IgD-negative memory B cell (primary cell): ENCODE measurements at regions not wholly inside any gene's neighbourhood (a gene's known extent, or its start where the extent isn't known, plus 50 kb on each side); places are given as distances from the start of the nearest gene placed in this dataset.
"Not testable (repeated sequence)": the region's sequence is repeated elsewhere in the genome, so short reads cannot be mapped to it uniquely, and the experiment has no call there.

Experiments used
- H3K27ac Mint-ChIP-seq, 3 donors: one replicate each; pipeline ENCODE4 v1.8.0; 2020 to 2022; ENCODE audit warnings: mild to moderate bottlenecking in 3 of 3, mixed read lengths in 3 of 3, moderate library complexity in 1 of 3
- H3K27me3 Mint-ChIP-seq: one replicate; pipeline ENCODE4 v1.8.0; 2021; ENCODE audit warnings: mixed read lengths
- H3K36me3 Mint-ChIP-seq: one replicate; pipeline ENCODE4 v1.8.0; 2020; ENCODE audit warnings: mild to moderate bottlenecking, mixed read lengths
- H3K4me1 Mint-ChIP-seq, 3 donors: one replicate each; pipeline ENCODE4 v1.8.0; 2020 to 2022; ENCODE audit warnings: mixed read lengths in 3 of 3, mild to moderate bottlenecking in 1 of 3
- H3K4me3 Mint-ChIP-seq, 4 donors: one replicate each; pipeline ENCODE4 v1.8.0; 2020 to 2022; ENCODE audit warnings: mild to moderate bottlenecking in 4 of 4, mixed read lengths in 4 of 4, moderate library complexity in 3 of 4
- H3K9me3 Mint-ChIP-seq, 3 donors: one replicate each; pipeline ENCODE4 v1.8.0; 2020 to 2021; ENCODE audit warnings: mixed read lengths in 3 of 3, mild to moderate bottlenecking in 1 of 3

DNA sequence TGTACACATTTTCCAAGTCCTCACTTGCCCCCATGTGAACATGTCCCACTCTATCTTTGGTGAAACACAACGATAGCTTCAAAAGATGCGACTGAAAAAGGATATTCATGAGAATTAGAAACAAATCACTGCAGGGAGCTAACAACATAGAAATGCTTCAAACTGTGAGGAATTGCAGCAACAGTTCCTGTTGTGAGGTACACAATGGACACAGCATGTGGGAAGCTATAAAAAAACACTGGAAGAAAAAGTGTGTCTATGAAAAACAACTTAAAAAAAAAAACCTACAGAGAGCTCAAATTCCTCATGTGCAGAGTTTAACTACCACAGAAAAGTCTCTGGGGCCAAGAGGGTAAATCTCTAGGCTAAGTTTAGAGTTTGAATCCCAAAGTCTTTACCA is 51.6 kb upstream of the BLTP1 start:
- Mint-ChIP-seq H3K4me3 (no peak overlapping the region), H3K27me3 (peaks cover 4% of the 10 kb centered on the region), H3K27ac (no peak overlapping the region), H3K9me3 (peaks cover 0 to 1% (median 0%) of the 10 kb centered on the region in 3 donors), H3K36me3 (peaks cover 2% of the 10 kb centered on the region), H3K4me1 (no peaks in the 10 kb centered on the region)

DNA sequence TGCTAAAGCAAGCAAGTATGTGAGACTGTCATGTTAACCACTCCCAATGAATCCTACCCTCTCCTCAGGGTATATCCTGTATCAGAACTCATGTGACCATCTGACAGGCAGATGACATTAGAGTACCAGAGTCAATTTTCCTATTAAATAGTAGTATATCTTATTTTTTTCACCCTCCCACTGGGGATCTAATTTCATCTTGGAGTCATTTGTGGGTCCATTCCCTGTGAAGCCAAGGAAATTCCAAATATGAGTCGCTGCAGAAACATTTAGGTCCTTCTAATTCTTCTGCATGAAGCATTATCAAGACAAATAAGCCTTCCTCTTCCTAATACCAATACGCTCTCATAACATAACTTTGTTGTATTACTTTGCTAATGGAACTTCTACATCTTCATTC is 52.2 kb upstream of the BLTP1 start:
- H3K9me3 Mint-ChIP-seq, result peaks cover 0 to 4% (median 0%) of the 10 kb centered on the region in 3 donors
- no peaks in the 10 kb centered on the region for H3K4me1 Mint-ChIP-seq
- H3K4me3 Mint-ChIP-seq, result no peak overlapping the region
- H3K27me3 Mint-ChIP-seq, result peaks cover 6% of the 10 kb centered on the region
- peaks cover 2% of the 10 kb centered on the region for H3K36me3 Mint-ChIP-seq
- no peak overlapping the region for H3K27ac Mint-ChIP-seq

DNA sequence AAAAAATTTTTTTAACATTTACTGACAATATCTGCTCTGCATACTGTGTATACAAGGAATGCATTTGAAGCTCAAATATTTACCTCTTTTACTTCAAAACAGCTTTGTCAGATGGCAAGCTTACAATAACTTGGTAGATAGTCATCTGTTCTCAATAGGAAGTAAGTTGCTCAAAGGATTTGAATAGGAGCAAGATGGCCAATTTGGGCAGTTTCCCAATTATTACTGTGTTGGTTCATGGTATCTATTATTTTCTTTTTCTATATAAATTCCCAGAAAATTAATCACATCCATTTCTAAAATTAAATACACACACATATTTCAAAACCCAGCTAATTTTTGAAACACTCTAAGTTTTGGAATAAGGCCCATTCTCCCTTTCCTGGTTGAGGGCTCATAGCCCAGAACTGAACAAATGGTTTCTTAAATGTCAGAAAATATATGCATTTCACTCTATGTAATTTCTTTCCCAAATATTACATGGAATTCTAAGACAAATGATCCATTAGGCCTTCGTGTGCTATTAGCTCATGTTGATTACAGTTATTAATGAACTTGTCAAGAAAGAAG is 60.2 kb upstream of the BLTP1 start:
- H3K4me1 Mint-ChIP-seq, result no peaks in the 10 kb centered on the region
- no peaks in the 10 kb centered on the region for H3K36me3 Mint-ChIP-seq
- no peak overlapping the region for H3K27ac Mint-ChIP-seq
- H3K9me3 Mint-ChIP-seq, result peaks cover 0 to 4% (median 0%) of the 10 kb centered on the region in 3 donors
- H3K27me3 Mint-ChIP-seq, result peaks cover 9% of the 10 kb centered on the region
- no peak overlapping the region for H3K4me3 Mint-ChIP-seq

DNA sequence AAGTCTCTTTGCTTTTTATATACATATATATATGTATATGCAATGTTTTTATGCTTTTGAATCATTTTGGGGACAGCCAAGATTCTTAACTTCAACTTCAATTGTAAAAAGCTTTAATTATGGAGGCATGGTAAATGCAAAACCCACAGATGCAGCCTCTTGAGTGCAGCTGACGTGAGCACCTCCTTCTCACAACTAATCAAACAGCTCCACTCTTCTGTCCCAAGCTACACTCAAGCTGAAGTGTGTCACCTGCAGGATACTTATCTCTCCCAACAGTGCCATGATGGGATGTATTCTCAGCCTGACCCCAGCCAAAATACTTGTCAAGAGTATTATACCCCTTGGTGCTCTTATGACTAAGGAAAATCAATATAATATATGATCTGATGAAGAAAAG is 60.7 kb upstream of the BLTP1 start:
- Mint-ChIP-seq H3K27me3 (peaks cover 9% of the 10 kb centered on the region), H3K9me3 (peaks cover 0 to 4% (median 0%) of the 10 kb centered on the region in 3 donors), H3K4me3 (no peak overlapping the region), H3K27ac (no peak overlapping the region), H3K36me3 (no peaks in the 10 kb centered on the region), H3K4me1 (no peaks in the 10 kb centered on the region)

DNA sequence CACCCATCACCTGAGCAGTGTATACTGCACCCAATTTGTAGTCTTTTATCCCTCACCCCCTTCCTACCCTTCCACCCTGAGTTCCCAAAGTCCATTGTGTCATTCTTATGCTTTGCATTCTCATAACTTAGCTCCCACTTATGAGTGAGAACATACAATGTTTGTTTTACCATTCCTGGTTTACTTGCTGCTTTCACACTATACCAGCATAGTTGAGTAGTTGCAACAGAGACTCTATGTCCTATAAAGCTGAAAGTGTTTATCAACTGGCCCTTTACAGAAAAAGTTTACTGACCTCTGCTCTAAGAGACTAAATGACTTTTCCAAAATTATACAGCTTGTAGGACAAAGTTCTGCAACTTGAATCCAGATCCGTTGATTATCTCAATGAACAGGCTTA is 61.1 kb upstream of the BLTP1 start:
- peaks cover 9% of the 10 kb centered on the region for H3K27me3 Mint-ChIP-seq
- no peaks in the 10 kb centered on the region for H3K4me1 Mint-ChIP-seq
- no peaks in the 10 kb centered on the region for H3K36me3 Mint-ChIP-seq
- no peak overlapping the region for H3K4me3 Mint-ChIP-seq
- no peak overlapping the region for H3K27ac Mint-ChIP-seq
- peaks cover 0 to 4% (median 0%) of the 10 kb centered on the region in 3 donors for H3K9me3 Mint-ChIP-seq

DNA sequence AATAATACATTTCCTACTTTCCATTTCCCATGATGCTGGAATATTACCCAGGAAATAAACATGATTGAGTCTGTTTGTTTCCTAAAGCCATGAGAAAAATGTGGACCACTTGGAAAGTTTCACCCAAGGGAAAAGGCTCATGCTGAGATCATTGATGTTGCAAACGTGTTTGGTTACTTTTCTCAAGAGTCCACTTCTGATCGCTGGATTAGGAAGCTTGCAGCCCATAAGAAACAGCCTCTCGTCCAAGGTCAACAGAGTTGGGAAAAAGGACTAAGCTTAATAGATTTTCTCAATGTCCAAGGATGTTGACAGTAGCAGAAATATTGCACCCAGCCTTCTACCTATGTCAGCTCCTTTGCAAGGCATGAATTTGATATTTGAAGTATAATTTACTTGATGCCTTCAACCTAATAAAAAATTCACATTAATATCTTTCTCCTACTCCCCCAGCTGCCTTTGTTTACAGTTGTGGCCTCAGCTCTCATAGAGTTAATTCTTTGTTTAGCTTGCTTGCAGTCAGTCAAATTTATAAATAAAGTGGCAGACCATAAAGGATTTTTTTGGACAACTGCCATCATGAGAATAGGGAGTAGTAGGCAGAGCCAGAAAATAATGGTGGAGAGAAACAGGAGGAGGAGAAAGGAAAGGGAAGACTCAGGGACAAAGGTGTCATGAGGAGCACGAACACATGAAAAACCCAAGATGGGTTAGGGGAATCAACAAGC is 65.6 kb upstream of the BLTP1 start:
- peaks cover 0 to 2% (median 0%) of the 10 kb centered on the region in 3 donors for H3K9me3 Mint-ChIP-seq
- H3K27me3 Mint-ChIP-seq, result peaks cover 5% of the 10 kb centered on the region
- no peaks in the 10 kb centered on the region for H3K36me3 Mint-ChIP-seq
- H3K4me1 Mint-ChIP-seq, result no peaks in the 10 kb centered on the region
- H3K4me3 Mint-ChIP-seq, result no peak overlapping the region
- no peak overlapping the region for H3K27ac Mint-ChIP-seq

DNA sequence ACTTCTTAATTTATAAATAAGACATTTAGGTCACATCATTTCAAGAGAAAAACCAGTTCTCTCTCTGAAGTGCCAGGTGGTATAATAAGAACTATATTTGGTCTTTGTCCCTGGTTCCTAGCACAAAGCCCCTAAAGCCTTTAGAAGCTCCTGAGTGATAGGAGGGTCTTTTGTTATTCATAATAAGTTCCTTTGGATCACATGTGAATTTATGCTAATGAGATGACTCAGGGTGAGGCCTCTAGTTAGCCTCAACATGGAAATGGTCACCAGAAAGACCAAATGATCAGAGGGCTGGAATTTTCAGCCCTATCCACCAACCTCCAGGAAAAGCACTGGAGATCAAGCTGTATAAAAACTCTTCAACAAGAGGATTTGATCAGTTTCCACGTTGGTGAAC is 68.1 kb upstream of the BLTP1 start:
- Mint-ChIP-seq H3K27ac (no peak overlapping the region), H3K27me3 (peaks cover 8% of the 10 kb centered on the region), H3K36me3 (peaks cover 2% of the 10 kb centered on the region), H3K9me3 (peaks cover 0 to 2% (median 0%) of the 10 kb centered on the region in 3 donors), H3K4me3 (no peak overlapping the region), H3K4me1 (no peaks in the 10 kb centered on the region)

DNA sequence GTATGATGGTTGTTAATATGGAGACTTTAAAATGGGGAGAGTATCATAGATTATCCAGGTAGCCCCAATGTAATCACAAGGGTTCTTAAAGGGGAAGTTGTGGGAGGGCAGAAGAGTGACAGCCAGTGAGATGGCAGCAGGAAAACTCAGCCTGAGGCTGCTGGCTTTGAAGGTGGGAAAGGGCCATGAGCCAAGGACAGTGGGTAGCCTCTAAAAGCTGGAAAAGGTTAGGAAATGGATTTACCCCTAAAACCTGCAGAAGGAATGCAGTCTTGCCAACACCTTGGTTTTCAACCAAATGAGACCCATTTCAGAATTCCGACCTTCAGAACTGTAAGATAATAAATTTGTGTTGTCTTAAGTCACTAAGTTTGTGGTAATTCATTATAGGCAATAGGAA is 68.8 kb upstream of the BLTP1 start:
- Mint-ChIP-seq H3K4me3 (no peak overlapping the region), H3K4me1 (no peaks in the 10 kb centered on the region), H3K36me3 (peaks cover 2% of the 10 kb centered on the region), H3K27ac (no peak overlapping the region), H3K27me3 (peaks cover 7% of the 10 kb centered on the region), H3K9me3 (peaks cover 0 to 2% (median 0%) of the 10 kb centered on the region in 3 donors)

DNA sequence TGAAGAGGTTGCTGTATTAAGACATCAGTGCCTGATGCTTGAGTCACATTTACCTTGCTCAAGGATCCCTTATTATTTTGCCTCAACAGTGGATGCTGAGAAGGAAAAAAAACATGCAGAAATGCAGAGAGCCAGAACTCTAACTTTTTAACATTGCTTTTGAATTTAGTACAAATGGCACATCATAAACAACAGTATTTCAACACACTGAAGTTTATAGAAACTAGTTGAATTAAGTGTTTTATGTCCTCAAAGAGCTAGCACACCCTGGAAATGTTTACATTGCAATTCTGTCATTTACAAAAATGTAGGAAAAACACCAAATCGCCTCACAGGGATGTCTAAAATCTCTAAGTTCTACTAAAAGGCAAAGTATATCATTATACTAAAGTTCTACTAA is 69.5 kb upstream of the BLTP1 start:
- no peak overlapping the region for H3K27ac Mint-ChIP-seq
- H3K4me3 Mint-ChIP-seq, result no peak overlapping the region
- peaks cover 5% of the 10 kb centered on the region for H3K27me3 Mint-ChIP-seq
- no peaks in the 10 kb centered on the region for H3K4me1 Mint-ChIP-seq
- peaks cover 0 to 2% (median 0%) of the 10 kb centered on the region in 3 donors for H3K9me3 Mint-ChIP-seq
- H3K36me3 Mint-ChIP-seq, result peaks cover 2% of the 10 kb centered on the region

DNA sequence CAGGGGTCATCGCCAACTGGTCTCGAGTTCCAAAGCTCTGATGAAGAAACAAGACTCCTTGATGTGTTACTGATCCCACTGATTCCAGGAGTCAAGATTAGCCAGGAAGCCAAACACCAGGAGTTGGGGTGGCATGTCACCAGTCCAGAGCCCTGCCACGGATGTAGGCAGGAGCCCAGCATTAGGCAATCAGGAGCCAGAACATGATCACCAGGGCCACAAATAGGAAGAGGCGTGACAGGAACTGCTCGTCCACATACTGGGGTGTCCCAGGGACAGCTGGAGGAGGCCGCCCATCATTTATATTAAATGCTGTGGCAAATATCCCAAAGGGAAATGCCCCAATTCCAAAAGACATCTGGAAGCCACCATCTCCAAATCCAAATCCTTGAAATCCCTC is 74.5 kb upstream of the BLTP1 start:
- H3K27ac Mint-ChIP-seq, H3K9me3 Mint-ChIP-seq, H3K36me3 Mint-ChIP-seq, H3K27me3 Mint-ChIP-seq, H3K4me1 Mint-ChIP-seq, H3K4me3 Mint-ChIP-seq: not testable (repeated sequence)

DNA sequence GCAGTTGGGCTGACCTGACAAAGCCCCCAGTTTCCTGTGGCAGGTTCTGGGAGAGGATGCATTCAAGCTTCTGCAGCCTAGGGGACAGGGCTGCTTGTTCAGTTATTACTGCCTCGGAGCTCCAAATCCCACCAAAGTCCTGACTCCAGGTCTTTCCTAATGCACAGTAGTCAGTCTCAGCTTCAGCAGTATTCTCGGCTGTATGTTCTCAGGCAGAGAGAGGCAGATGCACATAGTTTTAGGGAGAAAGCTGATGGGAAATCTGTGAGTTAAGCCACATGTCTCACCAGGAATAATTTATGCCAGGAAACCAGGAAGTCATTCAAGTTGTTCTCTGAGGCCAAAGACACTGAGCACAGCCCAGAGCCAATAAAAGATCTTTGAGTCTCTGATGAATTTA is 75.3 kb upstream of the BLTP1 start:
- not testable (repeated sequence) for H3K27me3 Mint-ChIP-seq, H3K9me3 Mint-ChIP-seq, H3K27ac Mint-ChIP-seq, H3K36me3 Mint-ChIP-seq, H3K4me1 Mint-ChIP-seq, H3K4me3 Mint-ChIP-seq

DNA sequence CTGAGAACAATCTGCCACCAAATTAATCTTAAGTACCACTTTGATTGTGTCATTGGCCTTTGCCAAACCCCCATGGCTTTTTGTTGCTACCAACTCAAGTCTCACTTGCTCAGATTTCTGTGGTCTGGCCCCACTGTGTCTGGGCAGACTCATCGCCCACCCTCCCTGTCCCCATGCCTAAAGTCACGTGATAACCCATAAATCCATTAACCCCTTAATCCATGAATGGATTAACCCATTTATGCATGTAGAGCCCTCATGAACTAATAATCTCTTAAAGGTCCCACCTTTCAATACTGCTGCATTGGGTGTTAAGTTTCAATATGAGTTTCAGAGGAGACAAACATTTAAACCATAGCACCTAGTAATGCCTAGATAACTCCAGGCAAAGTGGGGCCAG is 78.5 kb upstream of the BLTP1 start:
- no peaks in the 10 kb centered on the region for H3K36me3 Mint-ChIP-seq
- H3K9me3 Mint-ChIP-seq, result peaks cover 0 to 4% (median 0%) of the 10 kb centered on the region in 3 donors
- H3K4me3 Mint-ChIP-seq, result no peak overlapping the region
- H3K27ac Mint-ChIP-seq, result no peak overlapping the region
- H3K27me3 Mint-ChIP-seq, result peaks cover 5% of the 10 kb centered on the region
- no peaks in the 10 kb centered on the region for H3K4me1 Mint-ChIP-seq

DNA sequence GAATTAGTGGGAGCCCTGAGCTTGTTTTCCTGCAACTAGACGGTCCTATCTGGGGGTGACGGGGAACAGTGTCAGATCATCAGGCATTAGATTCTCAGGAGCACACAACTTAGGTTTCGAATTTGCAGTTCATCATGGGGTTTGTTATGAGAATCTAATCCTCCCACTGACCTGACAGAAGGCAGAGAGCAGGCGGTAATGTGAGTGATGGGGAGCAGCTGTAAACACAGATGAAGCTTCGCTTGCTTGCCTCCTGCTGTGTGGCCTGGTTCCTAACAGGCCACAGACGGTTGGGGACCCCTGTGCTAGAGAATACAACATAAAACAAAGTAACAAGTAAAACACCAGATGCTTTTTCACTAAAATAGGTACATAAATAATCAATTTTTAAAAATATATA is 86.2 kb upstream of the BLTP1 start:
- H3K9me3 Mint-ChIP-seq, result no peaks in the 10 kb centered on the region
- H3K4me1 Mint-ChIP-seq, result no peaks in the 10 kb centered on the region
- no peak overlapping the region for H3K27ac Mint-ChIP-seq
- H3K4me3 Mint-ChIP-seq, result no peak overlapping the region
- no peaks in the 10 kb centered on the region for H3K36me3 Mint-ChIP-seq
- no peaks in the 10 kb centered on the region for H3K27me3 Mint-ChIP-seq

DNA sequence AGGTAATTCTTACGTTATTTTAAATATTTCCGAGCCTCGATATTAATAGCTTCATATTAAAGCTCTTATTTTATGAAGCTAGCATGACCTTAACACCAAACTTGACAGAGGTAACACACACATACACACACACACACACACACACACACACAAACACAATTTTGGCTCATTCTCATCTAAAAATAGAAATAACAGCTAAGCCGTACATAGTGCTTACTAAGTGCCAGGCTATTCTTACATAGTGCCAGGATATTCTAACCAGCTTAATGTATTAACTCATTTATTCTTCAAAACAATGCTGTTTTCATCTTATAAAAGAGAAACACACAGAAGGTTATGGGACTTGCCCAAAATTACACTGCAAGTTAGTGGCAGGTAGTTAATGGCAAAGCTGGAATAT is 87.0 kb upstream of the BLTP1 start:
- Mint-ChIP-seq H3K27me3 (no peaks in the 10 kb centered on the region), H3K36me3 (no peaks in the 10 kb centered on the region), H3K4me1 (no peaks in the 10 kb centered on the region), H3K4me3 (no peak overlapping the region), H3K27ac (no peak overlapping the region), H3K9me3 (no peaks in the 10 kb centered on the region)

DNA sequence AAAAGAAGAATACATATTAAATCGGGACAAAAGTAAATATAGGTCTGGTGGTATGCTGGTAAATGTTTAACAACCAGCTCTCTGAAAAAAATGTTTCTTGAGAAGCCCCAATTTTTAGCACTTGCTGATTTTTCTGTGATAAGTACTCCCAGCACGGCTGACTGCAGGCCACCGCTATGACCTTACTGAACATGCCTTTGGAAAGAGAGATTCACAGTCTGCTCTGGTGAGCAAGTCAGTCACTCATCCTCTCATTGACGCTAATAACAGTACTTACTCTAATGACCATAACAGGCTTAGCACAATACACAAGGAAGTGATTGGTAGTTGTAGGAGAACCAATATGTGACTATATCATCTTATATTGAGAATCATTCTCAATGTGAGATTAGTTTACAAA is 98.9 kb upstream of the BLTP1 start:
- Mint-ChIP-seq H3K4me3 (no peak overlapping the region), H3K4me1 (no peaks in the 10 kb centered on the region), H3K27me3 (peaks cover 4% of the 10 kb centered on the region), H3K27ac (no peak overlapping the region), H3K36me3 (no peaks in the 10 kb centered on the region), H3K9me3 (peaks cover 0 to 1% (median 0%) of the 10 kb centered on the region in 3 donors)

DNA sequence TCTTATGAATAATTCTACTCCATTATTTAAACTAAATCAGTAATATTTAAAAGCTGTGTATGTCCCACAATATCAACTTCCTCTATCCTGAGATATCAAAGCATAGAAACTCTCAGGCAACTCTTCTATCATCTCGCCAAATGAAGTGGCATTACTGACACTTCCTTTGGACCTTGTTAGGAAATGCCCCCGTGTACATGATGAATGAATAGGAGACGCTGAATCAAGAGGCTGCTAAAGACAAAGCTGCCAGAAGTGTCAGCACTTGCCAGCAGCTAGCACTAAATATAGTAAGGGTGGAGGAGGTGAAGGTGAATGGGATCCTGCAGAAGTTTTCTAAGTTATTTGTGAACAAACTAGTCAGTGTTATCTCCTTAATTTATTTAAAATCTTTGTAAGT is 99.5 kb upstream of the BLTP1 start:
- peaks cover 0 to 1% (median 0%) of the 10 kb centered on the region in 3 donors for H3K9me3 Mint-ChIP-seq
- H3K27ac Mint-ChIP-seq, result no peak overlapping the region
- no peaks in the 10 kb centered on the region for H3K4me1 Mint-ChIP-seq
- H3K27me3 Mint-ChIP-seq, result peaks cover 4% of the 10 kb centered on the region
- no peak overlapping the region for H3K4me3 Mint-ChIP-seq
- no peaks in the 10 kb centered on the region for H3K36me3 Mint-ChIP-seq
